ENCODE measurements at regions not wholly inside any gene's neighbourhood (a gene's known extent, or its start where the extent isn't known, plus 50 kb on each side); places are given as distances from the start of the nearest gene placed in this dataset.
A peak's percentile ranks its signal among the peaks of the same experiment; 100 is the strongest.

GRCh38 chr20:17860301-17861197 is 108.0 kb downstream of the SNX5 start (continued):
- TF ChIP-seq ZNF788 (CRISPR knock-in tag; IDR thresholded peaks at IDR 0.05; ENCODE audit: borderline replicate concordance) (peak; percentile 21; the same call in 1 of the 2 replicates), MZF1 (CRISPR knock-in tag; IDR thresholded peaks at IDR 0.05; ENCODE audit: borderline replicate concordance) (no peak), ZBTB42 (CRISPR knock-in tag; IDR thresholded peaks at IDR 0.05) (no peak), TOE1 (CRISPR knock-in tag; IDR thresholded peaks at IDR 0.05) (no peak), ZNF543 (CRISPR knock-in tag; IDR thresholded peaks at IDR 0.05) (no peak), TCF12 (IDR thresholded peaks at IDR 0.05) (no peak), TCF12 (CRISPR knock-in tag; IDR thresholded peaks at IDR 0.05) (no peak), RFX3 (CRISPR knock-in tag; IDR thresholded peaks at IDR 0.05) (no peak), FOSL2 (CRISPR knock-in tag; IDR thresholded peaks at IDR 0.05) (no peak), ZNF615 (CRISPR knock-in tag; IDR thresholded peaks at IDR 0.05; ENCODE audit: borderline replicate concordance) (no peak), ZNF883 (CRISPR knock-in tag; IDR thresholded peaks at IDR 0.05; ENCODE audit: not compliant biosample characterization) (no peak), ZNF552 (CRISPR knock-in tag; IDR thresholded peaks at IDR 0.05; ENCODE audit: borderline replicate concordance) (no peak), JUND (CRISPR knock-in tag; IDR thresholded peaks at IDR 0.05) (no peak), CREBL2 (CRISPR knock-in tag; IDR thresholded peaks at IDR 0.05; ENCODE audit: borderline replicate concordance) (no peak), ZNF230 (CRISPR knock-in tag; IDR thresholded peaks at IDR 0.05) (no peak), ZNF687 (CRISPR knock-in tag; IDR thresholded peaks at IDR 0.05) (peak; percentile 70), CTCF (CRISPR knock-in tag; IDR thresholded peaks at IDR 0.05) (no peak), ZNF510 (CRISPR knock-in tag; IDR thresholded peaks at IDR 0.05; ENCODE audit: low read depth) (no peak), KAT8 (CRISPR knock-in tag; IDR thresholded peaks at IDR 0.05) (no peak), NFE2L1 (CRISPR knock-in tag; IDR thresholded peaks at IDR 0.05; ENCODE audit: borderline replicate concordance) (no peak), ZNF17 (CRISPR knock-in tag; IDR thresholded peaks at IDR 0.05) (no peak), ZNF740 (CRISPR knock-in tag; IDR thresholded peaks at IDR 0.05) (no peak), ZSCAN22 (CRISPR knock-in tag; IDR thresholded peaks at IDR 0.05) (no peak), CBX2 (IDR thresholded peaks at IDR 0.05; ENCODE audit: low read depth, low read length) (no peak), CBX2 (CRISPR knock-in tag; IDR thresholded peaks at IDR 0.05; ENCODE audit: low read depth) (no peak), PHF20 (CRISPR knock-in tag; IDR thresholded peaks at IDR 0.05) (no peak)

All from HepG2 (cell line).